HG02885 (cell line): ENCODE measurements at regions not wholly inside any gene's neighbourhood (a gene's known extent, or its start where the extent isn't known, plus 50 kb on each side); places are given as distances from the start of the nearest gene placed in this dataset.

Experiments used
- ATAC-seq: cut with Tn5 transposase; IDR thresholded peaks from one replicate; pipeline ENCODE4 v1.9.1; 2021; ENCODE audit warnings: mild to moderate bottlenecking; ENCODE audit not compliant: unreplicated experiment, poor library complexity

DNA sequence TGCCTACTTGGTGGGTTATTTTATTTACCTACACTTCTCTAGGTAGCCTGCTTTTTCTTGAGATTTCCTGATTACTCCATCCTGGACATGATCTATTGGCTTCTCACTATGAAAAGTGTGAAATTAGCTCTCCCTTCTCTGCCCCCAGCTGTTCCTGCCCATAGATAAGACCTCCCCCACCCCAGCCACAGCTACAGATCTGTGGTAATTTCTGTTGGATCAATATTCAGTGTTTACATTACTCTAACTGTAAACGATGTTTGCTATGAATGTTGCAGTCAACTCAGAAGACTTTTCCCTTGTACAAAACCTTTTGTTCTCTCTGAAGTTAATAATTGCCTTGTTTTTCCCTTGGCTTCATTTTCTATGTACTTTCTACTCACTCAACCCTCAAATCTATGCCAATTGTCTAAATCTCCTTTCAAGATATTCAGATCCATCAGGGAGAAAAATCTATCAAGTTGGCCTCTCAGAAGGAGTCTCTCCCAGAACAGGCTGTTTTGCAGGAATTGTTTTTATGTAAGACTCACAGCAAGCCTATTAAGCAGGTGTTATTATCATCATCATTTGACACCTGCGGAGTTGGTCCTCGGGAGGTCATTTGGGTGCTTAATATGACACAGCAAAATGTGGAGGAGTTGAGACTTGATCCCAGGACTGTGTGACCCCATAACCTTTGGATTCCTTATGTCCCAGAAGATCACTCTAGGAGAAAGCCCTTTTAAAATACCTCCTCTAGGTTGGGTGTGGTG is 227.4 kb downstream of the SUDS3 start:
- ATAC-seq: no peak

- no peak for ATAC-seq
Observed at GRCh38 chr12:118606690-118607089, 230.3 kb downstream of the SUDS3 start.

- ATAC-seq: no peak
Observed at GRCh38 chr12:118607831-118608230, 231.5 kb downstream of the SUDS3 start.

- ATAC-seq: no peak
Observed at GRCh38 chr12:118608770-118609344, 232.5 kb downstream of the SUDS3 start.

GRCh38 chr12:118611295-118611694 is 234.9 kb downstream of the SUDS3 start:
- ATAC-seq: no peak

- ATAC-seq: no peak
Observed at GRCh38 chr12:118611770-118612169, 235.4 kb downstream of the SUDS3 start.

DNA sequence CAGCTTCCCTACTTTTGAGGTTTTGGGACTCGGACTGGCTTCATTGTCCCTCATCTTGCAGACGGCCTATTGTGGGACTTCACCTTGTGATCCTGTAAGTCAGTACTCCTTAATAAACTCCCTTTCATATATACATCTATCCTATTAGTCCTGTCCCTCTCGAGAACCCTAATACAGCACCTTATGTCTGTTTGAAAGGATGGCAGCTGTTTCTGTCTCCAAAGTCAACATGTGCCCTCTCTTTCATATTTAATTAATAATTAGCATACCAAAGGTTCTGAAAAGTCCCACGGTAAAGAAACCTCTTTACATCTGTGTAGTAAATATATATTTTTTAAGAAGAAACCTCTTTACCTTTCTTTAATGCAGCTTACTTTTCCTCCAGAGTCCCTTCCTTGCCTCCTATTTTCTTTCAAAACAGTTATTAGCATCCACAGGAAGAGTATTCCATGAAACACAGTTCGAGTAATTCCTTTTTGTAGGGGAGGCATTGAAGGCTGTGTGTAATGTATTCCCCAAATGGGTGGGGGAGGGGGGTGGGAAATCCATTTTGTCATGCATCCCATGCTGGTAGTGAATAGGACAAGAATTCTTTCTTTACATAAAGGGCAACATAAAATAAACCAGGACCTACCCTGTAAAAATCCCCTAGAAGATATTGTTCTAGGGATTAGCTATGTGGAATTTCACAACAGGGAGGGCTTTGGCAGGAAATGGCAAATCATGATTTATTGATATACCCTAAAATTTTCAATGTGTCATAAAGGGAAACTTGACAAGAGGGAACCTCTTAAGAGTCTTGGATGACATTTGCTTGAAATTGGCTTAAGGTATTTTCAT is 241.5 kb downstream of the SUDS3 start:
- ATAC-seq: no peak

- ATAC-seq: no peak
Observed at GRCh38 chr12:118618695-118619094, 242.3 kb downstream of the SUDS3 start.

DNA sequence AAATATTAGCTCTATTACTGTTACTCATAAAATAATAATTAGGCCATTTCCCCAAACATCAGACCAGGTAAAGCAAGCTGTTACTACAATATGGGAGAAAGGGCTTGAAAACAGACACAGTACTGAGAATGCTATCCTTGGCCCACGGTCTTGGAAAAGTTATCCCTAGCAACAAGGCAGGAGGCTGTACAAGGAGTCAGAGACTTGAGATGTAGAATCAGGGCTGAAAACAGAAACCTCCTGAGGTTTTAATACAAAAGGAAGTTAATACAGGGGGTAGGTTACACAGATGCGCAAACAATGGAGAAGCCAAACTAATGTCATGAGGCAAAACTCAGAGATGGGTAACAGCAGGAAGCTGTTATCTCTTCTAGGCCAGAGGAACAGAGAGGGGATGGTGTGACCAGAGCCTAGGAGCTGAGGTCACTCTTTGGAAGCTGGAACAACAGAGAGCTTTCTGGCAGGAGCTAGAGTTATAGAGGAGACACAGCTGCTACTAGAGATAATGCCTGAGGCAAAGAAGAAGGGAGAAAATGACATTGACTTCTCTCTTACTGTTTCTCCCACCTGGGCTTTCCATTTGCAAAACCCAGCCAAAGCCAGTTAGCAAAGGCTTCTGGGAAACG is 248.8 kb downstream of the SUDS3 start:
- no peak for ATAC-seq

- no peak for ATAC-seq
Observed at GRCh38 chr12:118633071-118633470, 256.7 kb downstream of the SUDS3 start.

DNA sequence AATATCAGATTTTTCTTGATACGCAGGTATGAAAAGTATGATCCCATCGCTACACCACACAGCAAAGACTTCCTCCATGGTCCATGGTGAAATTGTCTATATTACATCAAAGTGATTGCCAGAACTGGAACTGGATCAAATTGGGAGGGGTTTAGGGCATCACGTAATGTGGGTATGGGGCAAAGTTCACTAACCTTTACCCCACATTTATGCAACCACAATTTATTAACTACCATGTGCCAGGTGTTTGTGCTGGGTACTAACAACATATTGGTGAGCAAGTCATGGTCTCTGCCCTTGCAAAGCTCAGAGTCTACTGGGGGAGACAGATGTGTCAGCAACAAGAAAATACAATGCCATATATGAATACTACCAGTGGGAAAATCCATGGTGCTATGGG is 258.9 kb downstream of the SUDS3 start:
- no peak for ATAC-seq

- no peak for ATAC-seq
Observed at GRCh38 chr12:118637767-118638370, 261.5 kb downstream of the SUDS3 start.

GRCh38 chr12:118641249-118641648 is 264.9 kb downstream of the SUDS3 start:
- ATAC-seq: no peak

DNA sequence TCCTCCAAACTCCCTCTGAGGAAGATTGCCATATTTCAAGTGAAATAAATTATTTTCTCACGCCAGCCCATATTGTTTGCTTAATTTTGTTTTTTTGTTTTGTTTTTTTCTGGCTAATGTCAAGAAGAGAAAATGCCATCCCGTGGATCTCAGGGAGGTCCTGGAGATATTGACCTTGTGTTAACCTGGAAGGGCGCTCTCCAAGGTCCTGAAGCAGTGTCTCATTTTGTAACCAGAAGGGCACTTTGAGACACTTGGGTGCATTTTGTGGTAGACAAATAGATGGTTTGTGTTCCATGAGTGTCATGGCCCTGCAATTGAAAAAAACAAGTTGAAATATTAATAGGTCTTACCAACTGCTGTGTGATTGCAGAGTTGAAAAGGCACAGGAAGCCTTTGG is 268.9 kb downstream of the SUDS3 start:
- no peak for ATAC-seq

DNA sequence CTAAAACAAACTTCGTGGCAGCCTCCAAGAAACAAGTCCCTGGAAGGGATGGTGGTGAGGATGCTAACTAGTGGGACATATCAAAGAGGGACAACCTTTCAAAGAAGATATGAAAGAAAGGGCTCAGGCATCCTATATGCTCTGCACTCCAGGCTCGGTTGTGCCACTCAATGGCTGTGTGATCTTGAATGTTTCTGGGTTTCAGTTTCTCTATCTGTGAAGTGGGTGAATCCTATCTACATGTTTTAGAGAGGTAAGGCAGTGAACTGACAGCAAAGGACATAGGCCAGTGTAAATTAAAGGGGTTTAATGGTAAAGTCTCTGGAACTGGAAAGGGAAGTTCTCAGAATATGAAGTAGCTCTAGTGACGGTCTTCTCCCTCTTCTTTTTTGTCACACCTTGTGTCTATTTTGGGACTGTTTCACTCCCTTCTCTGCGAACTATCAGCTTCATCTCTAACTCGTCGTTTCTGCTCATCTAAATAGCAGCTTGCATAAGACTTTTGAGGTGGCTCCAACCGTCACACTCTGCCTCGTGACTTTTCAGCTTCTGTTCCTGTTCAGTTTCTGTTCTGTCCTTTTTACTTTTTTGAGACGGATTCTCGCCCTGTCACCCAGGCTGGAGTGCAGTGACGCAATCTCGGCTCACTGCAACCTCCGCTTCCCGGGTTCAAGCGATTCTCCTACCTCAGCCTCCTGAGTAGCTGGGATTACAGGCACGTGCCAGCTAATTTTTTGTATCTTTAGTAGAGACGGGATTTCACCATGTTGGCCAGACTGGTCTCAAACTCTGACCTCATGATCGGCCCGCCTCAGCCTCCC is 273.6 kb downstream of the SUDS3 start:
- no peak for ATAC-seq

DNA sequence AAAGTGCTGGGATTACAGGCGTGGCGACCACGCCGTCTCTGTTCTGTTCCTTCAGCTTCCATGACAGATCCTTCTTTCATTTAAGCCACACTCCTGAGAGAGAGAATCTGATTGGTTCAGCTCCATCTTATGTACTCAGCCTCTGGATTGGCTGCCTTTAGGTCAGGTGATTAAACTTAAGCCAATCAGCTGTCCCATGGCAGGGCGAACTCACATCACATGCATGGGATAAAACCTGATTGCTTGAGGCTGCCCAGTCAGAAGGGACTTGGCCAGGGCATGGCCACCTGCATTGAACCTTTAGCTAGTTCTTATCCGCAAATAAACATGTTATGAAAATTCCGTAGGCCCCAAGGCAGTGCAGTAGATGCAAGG is 274.2 kb downstream of the SUDS3 start:
- no peak for ATAC-seq

GRCh38 chr12:118651487-118651886 is 275.1 kb downstream of the SUDS3 start:
- no peak for ATAC-seq

DNA sequence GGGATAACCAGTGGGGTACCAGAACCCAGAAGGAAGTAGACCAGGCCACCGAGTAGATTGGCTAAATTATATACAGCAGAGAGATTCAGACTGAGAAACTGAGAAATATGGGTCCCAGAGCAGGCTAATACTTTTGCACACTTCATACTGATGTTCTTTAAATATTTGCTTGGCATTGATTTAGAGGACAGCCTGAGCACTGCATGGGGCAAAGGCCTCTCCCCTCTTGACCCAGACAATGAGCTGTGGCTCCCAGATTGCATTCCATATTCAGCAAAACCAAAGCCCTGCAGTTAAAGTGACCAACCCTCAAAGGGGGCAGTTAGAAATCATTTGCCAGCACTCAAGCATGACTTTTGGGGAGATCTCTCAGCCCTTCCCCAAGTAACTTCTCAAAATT is 279.2 kb downstream of the SUDS3 start:
- no peak for ATAC-seq

- ATAC-seq: no peak
Observed at GRCh38 chr12:118680356-118680963, 300.9 kb upstream of the SRRM4 start.
